ENCODE measurements at regions not wholly inside any gene's neighbourhood (a gene's known extent, or its start where the extent isn't known, plus 50 kb on each side); places are given as distances from the start of the nearest gene placed in this dataset.

DNA sequence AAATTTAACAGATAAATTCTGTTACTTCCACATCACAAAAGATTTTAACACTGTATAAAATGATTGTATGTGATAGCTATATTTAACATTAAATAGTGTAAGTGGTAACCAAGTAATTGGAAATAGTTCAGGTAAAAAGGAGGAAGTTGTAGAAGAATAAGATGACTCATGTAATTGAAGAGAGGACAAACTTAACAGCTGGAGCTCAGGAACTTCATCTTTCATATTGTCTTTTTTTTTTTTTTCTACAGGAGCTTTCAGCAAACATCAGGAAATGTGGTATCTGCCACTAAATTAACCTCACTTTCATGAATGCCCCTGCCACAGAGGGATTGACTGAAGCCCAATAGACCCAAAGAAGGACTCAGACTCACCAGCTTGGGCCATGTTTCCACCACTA lies 188.4 kb upstream of the VEGFC start:
- no peak for DNase-seq

DNA sequence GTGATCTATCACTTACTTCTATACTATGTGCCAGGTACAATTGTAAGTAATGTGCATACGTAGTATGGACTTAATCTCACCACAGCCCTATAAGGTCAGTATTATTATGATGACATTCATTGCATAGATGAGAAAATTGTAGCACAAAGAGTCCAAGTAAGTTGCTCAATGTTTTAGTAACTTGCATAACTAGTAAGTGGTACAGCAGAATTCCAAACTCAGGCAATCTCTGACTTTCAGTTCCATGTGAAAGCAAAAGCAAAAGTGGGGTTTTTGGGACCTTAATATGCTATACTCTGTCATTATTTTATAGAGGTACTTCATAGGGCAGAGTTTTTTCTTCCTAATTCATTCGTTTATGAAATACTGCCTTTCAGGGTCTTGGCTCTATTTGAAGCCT lies 188.8 kb upstream of the VEGFC start:
- no peak for DNase-seq

DNA sequence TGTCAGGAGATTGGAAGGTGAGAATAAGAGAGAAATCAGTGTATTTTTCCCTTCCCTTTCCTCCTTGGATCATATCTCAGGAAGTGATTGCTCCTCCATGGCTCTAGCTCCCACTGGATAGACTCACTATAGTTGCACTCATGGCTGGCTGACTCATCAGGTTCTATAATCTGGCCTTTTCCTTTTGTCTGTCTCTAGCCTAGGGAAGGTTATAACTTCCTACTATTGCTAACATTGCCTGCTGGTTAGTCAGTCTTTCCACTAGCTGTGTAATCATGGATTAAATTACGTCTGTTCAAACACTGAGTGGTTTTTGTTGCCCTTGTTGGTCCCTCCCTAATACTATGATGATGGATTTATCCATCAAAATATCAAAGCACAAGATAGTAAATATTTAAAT lies 195.5 kb upstream of the VEGFC start:
- no peak for DNase-seq

DNA sequence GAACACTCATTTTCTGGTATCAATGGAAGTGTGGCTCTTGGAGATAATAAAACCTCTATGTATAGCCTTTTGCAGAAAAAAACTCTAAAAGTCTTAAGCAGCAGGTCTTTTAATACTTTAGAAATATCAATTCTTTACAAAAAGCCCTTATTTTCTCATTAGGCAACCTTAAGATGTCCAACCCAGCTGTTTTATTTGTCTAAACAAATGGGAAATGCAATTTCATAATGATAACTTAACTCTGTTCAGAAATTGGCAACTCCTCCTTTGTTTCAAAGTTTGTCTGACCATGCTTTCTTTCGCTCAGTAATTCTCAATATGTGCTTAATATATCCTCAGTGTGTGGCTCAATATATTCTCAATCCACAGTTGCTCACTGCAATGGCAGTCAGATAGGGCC lies 196.5 kb upstream of the VEGFC start:
- no peak for DNase-seq

DNA sequence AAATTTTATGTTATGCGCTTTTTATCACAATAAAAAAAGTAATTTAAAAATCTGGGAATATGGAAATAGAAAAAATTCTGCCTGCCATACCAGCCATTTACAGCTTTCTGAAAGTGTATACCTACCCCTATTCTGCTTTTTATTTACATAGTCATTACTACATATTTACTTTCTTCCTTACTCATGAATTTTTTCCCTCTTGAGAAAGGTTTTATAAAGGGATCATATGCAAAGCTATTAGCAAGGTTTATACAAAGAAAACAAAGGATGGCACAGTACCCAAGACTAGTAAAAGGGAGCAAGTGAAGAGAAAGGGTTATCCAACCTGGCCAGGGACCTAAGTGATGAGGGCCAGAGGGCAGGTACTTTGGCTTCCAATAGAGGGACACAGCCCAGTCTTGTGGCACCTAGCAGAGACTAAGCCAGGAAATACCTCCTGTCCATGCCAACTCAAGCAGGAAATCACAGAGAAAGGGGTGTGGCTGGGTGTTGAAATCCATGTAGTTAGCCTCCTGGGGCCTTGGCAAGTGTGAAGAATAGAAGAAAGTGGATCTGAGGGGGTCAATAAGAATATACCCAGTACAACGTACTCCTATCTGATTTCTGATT lies 207.3 kb upstream of the VEGFC start:
- DNase-seq = no peak

DNA sequence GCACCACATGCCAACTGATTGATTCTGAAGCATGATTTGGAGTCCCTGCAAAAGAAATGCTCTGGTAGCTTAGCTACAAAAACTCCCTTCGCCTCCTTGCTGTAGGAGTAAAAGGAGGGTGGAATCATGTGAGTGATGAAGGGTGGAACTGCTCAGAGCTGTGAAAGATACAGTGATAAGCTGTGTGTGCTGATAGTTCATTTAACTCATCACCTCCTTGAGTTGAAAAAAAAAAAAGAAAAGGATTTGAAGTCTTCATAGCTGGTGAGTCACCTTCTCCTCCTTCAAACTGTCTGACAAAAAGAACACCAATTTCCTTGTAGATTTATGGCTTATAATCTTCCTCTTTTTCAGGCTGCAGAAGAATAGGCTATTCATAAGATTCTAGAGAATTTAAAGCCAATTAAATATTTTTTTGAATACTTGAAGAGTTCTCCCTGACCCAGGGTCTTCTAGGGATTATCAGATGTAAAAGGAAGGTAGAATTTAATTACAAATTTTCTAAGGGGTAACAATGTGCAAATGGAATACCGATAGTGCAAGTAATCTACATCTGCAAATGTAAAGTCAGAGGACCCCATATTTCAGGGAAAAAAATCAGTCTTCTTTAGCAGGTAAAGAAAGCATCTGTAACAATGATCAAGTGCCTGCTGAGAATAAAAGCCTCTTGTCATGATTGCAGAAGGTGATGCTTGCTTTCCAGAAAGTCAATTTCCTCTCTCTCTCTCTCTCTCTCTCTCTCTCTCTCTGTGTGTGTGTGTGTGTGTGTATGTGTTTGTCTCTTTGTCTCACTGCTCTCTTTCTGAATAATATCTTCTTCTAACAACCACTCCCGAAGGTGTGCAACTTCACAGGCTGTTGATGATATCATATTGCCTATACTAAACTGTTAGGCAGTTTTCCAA lies 208.8 kb upstream of the VEGFC start:
- no peak for DNase-seq

DNA sequence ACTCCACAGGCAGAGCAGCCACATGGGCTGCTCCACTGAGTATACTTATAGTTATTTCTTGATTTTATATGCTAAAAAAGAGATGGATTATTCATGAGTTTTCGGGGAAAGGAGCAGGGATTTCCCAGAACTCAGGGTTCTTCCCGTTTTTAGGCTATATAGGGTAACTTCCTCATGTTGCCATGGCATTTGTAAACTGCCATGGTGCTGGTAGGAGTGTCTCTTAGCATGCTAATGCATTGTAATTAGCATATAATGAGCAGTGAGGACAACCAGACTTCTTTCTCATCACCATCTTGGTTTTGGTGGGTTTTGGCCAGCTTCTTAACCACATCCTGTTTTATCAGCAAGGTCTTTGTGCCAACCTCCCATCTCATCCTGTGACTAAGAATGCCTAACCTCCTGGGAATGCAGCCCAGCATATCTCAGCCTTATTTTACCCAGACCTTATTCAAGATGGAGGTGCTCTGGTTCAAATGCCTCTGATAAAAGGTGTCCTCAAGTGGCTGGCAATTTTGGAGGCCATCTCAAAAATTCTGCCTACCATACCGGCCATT lies 213.0 kb upstream of the VEGFC start:
- DNase-seq = no peak

DNA sequence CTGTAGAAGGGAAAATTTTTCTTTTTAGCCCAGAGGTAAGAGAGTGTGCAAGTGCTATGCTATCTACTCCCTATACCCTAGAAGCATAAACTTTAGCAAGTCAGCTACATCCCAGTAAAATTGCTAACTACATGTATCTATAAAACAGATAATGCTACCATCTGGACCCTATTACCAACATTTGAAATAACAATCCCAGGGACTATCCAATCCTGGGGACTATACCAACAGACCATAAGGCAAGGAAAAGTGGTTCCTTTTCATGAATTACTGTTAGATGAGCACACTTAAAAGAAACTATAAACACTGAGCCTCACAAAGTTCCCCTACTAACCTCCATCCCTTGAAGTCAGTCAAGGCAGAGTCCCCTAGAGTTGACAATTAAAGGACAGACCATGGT lies 213.6 kb upstream of the VEGFC start:
- DNase-seq = no peak

DNA sequence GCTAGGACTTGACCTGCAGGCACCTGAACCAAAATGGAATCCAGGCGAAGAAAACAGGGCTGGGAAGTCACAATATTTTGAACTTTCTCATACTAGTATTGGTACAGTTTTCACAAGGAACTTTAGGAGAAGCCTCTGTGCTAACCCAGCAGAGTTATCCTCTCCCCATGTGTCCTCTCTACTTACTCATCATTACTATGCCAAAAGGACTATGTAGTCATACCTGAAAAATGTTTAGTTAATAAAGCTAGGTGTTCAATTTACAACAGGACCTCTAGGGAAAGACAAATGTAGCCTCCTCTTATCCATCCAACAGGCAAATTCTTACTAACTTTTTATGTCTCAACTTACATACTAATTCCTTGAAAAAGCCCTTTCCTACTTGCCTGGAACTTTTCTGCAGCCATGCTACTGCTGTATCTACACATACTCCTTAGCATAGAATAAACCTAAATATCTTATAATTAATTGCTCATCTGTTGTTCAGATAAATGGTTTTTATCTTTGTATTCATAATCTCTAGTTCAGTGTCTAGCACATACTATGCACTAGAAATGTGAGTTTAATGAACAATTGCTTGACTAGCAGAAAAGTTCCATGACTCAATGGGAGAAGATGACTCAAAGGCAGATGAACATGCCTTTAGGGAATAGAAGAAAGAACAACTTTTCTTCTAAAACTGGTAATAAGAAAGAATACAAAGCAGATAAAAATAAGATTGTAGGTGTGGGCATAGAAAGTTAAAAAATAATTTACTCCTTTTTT lies 215.5 kb upstream of the VEGFC start:
- no peak for DNase-seq

DNA sequence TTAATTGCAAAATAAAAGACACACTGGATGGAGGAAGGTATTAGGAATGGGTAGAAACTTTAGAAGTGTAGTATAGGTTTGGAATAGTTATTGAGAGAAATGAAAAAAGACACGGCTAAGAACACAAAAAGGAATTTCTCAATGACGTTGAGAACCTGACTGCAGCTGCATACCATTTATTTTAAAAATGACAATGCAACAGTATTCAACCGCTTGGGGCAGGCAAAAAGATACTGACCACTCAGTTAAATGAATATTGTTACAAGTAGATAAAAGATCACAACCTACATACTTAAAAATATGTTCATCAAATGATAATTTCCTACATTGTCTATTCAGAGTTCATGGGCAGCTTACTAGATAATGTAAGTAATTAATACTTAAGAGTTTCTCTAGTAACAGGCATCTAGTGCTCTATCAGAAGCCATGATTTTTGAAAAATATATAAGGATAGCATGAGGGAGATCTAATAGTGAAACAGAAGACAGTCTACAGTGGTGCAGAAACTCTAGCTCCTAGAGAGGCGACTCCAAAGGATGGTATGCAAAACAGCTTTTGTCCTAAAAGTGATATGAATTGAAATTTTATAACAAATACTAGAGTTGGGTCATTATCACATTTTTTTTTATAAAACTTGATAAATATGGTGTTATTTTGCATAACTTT lies 216.2 kb upstream of the VEGFC start:
- no peak for DNase-seq

DNA sequence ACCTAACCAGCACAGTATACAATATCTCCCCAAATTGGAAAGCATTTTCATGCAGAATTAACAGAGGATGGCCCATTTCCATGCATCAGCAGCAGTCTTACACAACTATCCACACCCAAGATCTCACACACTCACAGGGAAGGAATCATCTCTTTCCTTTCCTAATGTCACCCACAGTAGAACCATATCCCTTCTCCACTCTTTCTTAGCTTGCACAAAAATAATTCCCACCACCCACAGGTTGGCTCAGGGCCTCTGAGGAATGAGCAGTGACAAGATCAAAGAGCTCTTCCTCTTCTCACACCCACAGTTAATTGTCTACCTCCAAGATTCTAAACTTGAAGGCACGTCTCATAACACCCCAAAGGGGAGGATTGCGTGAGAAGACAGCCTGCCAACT lies 217.7 kb upstream of the VEGFC start:
- no peak for DNase-seq

DNA sequence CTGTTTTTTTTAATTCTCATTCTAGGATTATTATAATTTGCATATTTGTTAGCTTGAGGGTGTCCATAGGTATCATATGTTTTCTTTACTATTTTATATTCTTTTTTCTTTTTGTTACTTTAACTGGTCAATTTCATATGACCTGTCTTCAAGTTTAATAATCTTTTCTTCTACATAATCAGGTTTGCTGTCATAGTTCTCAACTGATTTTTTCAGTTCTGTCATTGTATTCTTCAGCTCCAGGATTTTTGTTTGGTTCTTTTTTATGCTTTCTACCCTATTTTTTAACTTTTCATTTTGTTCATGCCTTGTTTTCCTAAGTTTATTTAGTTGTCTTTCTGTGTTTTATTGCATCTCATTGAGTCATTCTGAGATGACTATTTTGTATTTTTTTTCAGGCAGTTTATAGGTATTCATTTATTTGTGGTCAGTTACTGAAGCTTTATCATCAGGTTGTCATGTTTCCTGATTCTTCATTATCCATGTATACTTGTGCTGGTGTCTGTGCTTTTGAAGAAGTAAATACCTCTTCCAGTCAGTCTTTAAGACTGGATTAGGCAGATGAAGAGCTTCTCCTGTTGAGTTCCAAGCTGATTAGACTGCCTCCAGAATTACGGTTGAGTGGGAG lies 220.3 kb upstream of the VEGFC start:
- DNase-seq = no peak

DNA sequence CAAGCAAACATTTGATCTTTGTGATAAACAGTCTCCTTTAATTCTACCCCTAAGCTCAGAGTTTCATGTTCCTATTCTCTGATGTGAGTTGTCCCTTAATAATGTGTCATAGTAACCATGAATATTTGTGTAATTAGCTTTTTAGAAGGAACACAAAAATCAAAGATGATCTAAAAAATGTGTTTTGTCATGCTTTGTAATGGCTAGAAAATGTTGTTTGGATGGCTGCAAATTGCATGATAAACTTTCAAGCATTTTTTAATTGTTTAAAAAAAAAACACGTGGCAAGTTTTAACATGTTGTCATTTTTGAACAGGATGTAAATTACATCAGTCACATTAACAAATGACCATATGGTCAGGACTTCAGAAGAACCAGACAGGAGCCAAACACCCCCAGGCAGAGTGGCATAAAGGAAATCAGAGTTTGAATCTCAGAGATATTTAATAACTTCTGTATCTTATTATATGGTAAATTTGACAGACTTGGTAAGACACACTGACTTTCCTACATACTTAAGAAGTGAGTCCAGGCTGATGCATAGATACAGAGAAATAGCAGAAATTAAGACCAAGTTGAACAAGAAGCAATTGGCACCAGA lies 223.9 kb upstream of the VEGFC start:
- no peak for DNase-seq

DNA sequence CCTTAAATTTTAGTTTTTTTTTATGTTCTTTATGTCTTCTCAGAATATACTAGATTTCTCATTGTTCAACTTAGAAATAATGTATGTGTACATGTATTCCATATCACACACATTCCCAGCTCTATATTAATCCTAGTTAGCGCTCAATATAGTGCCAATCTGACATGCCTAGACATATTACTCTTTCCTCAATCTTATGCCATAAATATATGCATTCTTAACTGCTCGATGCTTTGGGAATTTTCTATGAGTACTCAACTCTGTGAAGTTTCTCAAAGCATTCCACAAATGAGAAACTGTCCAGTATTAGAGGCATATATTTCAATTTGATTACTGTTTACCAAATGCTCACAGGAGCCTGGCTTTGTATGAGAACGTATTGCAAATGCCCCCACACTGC lies 231.2 kb upstream of the VEGFC start:
- no peak for DNase-seq

DNA sequence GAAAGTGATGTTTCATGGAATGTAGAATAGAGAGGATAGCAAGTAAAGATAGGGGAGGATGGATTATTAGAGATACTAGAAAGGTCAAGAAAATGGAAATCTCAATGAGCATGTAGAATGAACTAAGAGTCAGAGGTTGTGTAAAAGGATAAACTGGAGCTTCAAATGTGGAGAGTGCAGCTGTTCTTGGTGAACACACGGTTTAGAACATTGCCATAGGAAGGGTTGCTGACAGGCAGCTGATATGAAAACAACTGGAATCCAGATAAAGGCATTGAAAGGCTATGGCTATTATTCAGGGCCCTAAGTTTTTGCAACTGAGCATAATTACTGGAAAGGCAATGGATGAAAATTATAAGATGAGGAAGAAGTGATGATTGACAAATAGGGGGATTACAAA lies 239.6 kb upstream of the VEGFC start:
- no peak for DNase-seq

DNA sequence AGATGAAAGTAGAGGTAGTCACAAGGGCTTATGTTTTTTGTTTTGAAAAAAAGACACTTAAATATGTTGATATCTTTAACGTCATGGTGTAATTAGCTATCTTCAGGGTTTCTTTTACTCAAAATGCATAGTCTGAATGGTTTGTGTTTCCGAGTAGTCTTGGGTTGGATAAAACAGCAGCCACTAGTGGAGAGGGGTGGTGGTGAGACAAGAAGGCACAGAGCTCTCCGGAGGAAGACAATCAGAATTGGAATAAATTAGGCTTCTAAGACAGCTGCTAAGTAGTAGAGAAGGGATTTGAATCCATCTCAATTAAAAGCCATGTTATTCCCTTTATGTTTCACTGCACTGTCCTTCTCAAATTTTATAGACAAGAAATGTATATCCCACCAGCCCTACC lies 240.4 kb upstream of the VEGFC start:
- no peak for DNase-seq

DNA sequence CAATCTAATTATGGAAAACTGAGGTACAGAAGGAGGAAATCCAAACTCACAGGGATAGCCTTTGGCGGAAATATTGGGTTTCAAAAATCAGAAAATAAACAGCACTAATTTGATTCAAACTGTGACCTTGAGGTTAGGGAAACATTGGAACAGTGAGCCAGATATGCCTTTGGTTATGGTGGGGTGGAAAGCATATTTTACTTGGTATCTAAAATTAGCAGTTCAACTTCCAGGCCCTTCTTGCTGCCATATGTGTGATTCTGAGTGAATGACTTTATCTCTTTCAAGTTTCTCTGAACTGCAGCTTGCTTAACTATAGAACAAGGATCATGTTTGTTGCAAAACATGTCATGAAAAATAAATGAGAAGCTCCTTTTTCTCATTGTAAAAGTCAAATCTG lies 240.9 kb upstream of the VEGFC start:
- DNase-seq = no peak

DNA sequence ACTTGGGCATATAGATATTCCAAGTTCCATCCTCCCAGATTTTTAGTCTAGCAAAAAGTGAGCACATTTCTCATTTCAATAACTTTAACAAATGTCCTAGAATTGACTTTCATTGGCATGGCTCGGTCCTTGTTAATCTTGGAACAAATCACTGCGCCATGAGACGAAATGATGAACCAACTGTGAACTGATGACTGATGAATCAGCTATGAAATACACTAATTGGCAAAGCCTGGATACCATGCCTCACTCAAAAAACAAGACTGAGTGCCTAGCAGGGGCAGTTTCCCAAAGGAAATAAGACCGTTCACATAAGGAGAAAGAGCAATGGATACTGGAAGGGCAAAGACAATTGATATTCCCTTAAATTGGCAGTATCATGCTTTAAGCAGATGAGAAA lies 248.6 kb upstream of the VEGFC start:
- DNase-seq = no peak

DNA sequence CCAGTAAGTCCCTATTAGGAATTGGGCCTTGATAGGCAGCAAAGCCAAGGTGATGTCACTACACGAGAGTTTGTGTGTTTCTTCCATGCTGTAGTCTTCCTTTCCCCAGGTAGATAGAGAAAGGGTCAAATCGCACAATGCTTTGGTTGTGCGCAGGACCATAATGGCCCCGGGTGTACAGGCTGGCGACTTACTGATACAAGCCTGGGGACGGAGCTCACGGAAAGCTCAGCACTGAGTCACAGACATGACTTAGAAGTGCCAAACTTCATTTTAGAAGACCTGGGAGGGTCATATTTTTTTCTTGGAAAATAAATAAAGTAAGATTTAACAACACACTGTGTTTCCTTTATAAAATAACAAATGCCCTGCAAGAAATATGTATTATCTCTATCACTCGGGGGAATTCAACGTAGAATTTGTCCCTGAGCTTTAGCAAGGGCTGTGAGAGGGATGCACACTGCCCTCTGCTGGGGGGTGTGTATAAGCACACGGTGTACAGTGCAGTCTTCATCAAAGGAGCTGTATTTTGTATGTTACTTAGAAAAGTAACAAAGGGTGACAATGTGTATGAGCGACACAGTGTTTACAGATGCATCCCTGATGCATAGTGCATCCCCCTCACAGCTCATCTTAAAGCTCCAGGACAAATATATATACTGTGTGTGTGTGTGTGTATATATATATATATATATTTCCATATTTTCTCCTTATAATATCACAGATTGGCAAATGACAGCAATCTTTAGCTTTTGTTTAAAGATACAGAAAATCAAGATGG lies 254.5 kb upstream of the VEGFC start:
- peak; percentile 12 for DNase-seq

DNA sequence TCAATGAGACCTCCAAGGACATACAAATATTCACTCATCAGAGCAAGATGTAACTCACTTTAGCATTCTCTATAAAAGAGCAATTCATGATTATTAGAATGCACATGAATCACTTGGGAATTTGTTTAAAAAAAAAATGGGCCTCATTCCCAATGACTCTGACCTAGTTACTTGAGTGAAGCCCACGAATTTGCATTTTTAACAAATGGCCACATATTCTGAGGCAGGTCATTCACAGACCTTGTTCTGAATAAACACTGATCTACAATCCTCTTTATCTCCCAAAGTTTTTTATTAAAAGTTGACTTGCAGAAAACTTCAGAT lies 255.1 kb upstream of the VEGFC start:
- DNase-seq = no peak

DNA sequence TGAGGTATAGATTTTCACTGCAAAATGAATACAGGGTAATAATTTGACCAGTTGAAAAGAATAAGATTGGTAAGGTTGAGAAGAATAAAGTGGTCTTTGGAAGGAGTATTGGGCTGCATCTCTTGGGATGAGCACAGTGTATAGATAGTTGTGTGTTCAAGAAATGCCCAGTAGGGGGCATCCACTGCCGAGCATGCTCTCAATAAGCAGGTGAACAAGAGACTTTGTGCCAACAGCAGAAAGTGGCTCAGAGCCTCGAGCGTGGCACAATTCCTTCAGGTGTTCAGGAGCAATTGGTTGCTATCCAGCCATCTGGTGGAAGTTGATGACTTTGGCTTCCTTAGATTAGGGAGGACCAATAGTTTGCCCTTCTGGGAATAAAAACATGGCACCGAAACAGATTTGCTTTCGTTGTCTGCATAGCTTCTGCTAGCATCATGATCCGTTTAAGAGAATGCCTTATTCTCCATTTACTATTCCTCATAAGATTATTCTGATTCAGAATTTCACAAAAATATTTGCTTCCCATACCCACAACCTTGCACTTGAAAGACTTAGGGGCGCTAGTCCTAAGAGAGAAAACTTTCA lies 258.1 kb upstream of the NEIL3 start:
- DNase-seq = no peak

Measured in NCI-H2171 treated with DMSO at 0.1 percent for 48 hours (cell line).